ENCODE measurements at regions not wholly inside any gene's neighbourhood (a gene's known extent, or its start where the extent isn't known, plus 50 kb on each side); places are given as distances from the start of the nearest gene placed in this dataset.
A peak's percentile ranks its signal among the peaks of the same experiment; 100 is the strongest.

DNA sequence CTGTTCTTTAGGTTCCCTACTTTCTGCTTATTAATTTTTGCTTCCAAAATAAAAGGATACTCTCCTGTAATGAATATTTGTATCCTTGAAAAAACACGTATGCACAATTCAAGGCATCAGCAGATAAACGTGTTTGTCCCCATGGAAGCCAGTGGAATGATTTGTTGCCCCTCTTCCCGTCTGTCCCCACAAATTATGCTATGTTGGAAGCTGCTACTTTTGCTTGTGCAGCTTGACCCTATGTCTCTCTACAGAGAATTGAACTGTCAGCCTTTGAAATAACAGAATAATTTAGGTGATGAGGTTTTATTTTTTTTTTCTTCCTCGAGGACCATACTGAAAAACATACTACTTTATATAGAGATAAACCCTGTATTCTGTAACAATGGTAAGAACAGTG, 401.5 kb upstream of the GOLIM4 start:
- no peak for DNase-seq

DNA sequence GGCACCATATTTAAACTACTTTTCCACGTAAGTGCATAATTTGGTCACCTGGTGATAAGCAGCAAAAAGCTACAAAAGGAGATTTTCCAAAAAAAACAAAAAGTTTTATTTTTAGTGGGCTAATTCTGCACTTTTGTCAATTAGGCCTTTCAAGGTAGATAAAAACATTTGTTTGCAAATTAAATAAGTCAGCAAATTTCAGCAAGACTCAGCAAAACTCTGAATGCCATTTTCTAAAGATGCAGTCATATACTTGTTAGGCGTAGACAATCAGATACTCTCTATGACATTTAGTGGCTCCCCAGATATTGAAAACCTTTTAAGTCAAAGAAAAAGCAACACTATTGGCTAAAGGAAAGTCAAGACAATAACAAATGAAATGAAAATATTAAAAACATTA, 400.2 kb upstream of the GOLIM4 start:
- DNase-seq: no peak

DNA sequence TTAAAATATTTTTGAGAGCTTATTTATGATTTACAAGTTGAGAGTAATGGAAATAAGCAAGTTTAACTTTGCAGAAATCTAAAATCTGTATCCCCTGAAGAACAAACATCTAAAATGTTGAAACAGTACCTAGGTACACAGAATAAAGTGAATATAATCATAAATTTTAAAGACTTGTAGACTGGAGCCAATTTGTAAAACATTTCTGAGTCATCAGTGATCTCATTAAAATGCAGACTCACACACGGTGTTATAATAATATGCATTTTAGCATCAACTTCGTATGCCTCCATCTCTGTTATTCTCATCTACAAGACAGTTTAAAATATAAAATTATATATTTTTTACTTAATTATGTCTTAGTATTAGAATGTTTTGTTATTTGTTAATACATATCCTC, 399.5 kb upstream of the GOLIM4 start:
- no peak for DNase-seq

DNA sequence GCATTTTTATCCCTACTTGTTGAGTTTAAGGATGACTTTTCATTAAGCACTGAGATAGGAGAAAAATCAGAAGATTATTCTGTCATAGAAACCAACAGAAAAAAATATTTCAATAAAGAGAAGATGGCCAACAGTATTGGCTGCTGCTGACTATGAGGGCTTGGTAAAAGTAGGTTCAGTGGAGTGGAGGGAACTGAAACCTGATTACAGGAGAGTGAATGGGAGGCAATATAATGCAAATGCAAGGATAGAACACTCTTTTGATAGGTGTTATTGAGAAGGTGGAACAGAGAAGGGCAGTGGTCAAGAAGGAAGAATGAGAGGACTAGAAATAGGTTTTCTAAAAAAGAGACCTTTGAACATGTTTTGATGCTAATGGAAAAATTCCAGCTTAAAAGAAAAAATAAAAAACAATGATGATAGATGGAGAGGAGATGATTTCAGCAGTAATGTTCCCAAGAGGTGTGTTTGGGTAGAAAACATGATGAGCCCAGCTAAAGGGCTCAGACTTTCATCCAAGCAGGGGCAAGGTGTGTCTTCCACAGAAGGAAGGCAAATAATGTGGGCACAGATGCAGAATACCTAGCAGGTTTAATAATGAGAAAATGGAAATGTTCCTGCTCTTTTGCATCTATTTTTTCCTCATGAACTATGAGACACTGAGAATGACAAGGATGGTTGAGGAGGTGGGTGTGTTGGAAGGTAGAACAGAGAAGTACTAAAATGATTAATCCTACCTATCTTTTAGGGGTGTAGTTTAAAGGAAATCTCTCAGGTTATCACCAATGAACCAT, 397.9 kb upstream of the GOLIM4 start:
- no peak for DNase-seq

DNA sequence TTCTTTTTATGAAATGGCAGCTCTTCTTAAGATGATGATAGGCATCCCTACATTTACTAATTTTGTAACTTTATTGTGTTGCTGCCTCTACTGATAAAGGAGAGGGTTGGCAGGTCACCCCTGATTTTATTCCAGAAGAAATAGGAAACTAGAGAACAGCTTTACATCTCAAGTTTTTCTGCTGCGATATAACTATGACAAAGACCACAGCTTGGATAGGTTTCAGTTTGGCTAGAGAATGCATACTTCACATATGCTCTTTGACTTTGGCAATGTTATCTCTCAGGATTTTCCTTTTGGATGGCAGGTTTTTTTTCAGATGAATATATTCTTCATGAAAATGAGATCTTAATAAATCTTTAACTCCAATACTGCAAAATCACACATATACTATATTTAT, 395.3 kb upstream of the GOLIM4 start:
- no peak for DNase-seq

DNA sequence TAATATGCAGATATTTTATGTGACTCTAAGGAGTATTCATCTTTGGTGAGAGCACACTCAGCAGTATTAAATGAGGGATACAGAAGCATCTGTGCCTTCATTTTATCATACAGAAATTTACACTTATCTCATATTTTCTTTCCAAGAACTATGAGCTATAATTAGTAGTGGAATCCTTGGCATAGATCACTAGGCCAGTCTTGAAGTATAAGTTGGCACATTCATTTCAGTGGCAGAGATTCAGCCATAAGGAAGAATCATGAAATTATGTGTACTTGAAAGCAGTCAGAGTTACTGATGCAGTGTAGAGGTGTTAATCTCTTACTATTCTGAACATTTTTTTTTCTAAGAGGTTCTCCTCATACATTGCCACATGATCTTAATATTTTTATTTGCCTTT, 393.6 kb upstream of the GOLIM4 start:
- no peak for DNase-seq

DNA sequence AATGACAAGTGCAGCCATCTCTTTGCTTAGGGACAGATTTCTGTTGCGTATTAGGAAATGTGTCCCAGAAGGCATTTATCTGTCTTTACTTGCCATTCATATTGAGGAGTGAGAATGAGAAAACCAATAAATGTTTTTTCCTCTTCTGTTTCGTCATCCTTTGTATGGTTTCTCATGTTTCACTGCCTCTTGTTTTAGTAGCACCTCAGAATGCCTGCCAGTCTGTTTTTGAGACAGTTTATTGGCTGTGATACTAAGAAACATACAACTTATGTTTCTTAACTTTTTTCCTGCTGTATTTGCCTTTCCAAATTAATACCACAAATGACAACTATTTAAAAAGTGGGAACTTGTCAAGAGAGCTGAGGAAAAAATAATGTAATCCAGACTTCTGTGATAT, 390.2 kb upstream of the GOLIM4 start:
- DNase-seq: no peak

DNA sequence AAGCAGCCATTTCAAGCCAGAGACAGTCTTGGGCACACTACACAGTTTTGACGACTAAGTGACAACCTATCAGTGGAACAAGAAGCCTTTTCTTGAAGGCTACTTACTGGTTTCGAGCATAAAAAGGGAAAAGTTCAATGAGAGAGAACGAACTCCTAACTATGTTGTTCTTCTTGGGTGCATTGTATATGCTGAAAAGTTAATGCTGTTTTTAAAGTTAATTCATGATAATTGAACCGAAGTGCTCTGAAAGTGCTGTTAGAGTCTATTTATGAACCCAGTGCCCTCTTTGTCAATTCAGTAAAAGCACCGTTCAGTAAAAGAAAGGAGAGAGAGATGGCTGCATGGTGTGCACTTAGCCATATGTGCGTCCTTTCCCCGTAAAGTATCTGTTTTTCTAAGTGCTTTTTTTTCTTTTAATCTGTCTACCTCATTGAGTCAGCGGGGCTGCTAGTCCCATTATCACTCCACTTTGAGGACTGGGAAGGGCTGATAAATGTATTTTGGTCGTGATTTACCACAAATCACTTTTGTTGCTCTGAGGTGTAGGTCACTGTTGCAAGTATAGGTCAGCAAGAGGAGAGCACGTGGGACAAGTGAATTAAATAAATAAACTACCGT, 380.7 kb upstream of the GOLIM4 start:
- DNase-seq: peak; percentile 15

DNA sequence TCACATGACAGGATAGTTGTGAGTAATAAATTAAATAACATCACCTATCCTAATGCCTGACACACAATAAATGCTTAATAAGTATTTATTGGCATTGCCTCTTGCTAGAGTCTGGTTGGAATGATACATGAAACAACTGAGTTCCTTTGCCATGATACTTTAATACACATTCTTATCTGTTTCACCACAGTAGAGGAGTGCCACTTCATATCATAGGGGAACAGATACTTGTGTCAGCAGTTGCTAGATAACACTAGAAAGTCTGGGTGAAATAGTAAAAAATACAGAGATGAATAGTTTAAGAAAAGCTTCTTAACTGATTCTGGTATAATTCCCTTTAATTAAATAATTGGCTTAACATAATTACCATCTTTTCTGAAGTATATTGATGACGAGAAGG, 380.0 kb upstream of the GOLIM4 start:
- DNase-seq: no peak

DNA sequence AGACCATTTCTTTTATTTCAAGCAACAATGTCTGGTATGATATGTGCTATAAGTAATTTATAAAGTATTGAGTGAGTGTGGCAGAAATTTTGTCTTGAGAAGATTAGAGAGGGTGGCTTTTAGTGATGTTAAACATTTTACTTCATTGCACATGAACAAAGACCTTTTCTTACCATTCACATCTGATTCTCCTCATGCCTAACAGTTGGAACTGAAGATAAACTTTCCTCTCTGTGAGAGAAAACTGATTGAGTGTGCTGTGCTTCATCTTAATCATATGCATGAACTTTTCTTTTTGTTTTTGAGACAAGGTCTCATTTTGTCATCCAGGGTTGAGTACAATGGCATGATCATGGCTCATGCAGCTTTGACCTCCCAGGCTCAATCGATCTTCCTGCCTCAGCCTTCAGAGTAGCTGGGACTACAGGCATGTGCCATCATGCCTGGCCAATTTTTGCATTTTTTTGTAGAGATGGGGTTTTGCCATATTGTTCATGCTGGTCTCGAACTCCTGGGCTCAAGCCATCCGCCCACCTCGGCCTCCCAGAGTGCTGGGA, 377.7 kb upstream of the GOLIM4 start:
- DNase-seq: no peak

DNA sequence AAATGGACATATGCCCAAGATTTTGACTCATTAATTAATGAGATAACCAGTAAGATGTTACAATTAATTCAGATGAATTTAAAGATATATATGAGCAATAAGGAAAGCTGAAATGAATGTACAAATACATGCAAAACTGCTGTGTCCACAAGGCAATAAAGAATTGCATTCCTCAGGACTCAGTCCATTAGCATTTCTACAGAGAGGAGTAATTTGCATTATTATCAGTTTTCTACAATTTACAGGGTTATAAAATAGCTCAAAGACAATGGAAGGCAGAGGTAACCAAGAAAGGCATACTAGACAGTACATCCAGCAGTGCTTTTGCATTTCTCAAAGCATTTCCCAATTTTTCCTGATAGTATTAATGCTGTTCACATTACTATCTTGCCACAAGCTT, 377.1 kb upstream of the GOLIM4 start:
- DNase-seq: no peak

DNA sequence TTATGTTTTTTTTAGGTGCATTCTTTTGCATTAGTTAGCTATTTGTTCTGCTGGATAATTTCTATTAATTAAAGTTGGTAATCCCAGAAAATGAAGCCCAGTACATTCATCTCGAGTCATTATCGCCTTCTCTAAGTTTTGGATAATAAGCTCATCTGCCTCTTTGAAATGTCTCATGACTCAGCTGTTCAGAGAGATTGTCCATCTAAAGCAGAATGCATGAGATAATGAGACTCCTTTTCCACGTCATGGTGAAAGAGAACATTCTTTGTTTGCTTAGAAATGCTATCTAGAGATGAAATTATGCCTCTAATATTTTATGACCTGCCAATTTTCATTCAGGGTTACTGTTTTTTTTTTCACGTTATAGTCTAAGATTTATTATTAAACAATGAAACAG, 374.7 kb upstream of the GOLIM4 start:
- DNase-seq: no peak

DNA sequence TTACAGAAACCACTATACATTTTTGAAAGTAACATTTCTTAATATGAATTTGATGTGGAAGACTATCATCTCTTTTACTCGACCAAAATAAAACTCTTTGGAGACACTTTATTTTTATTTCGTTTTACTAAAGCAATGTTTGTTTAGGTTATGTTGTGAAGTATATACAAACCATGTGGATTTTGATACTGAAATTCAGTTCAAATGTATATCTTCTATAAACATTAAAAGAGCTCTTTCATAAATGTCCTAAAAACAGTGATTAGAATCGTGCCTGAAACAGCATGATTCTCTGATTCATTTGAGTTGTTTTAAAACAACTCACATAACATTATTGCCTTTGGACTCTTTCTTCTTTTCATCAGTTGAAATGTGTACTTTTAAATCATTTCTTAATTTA, 373.7 kb upstream of the GOLIM4 start:
- no peak for DNase-seq

DNA sequence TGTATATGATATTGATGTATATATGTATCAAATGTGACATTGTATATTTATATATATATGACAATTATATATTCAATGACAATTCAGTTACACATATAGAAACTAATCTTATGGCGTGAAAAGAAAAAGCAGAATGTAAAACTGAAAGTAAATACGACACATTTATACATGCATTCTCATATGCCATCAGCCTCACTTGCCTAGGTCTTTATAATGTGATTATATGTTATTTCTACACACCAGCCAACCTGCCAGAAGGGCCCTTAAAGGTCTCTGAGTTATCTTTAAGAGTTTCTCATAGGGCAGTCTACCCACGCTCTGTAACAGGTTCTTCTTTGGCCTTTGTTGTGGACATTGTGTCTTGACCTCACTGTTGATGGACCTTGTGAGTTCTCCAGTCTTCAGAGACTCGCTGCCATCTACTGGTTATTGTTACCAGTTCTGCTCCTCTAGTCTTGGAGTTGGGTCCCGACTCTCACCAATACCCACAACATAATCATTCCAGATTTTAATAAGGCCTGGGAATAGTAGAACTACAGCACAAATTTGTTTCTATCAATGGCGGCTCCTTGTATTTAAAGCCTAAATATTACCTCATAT, 371.5 kb upstream of the GOLIM4 start:
- peak; percentile 70 for DNase-seq

DNA sequence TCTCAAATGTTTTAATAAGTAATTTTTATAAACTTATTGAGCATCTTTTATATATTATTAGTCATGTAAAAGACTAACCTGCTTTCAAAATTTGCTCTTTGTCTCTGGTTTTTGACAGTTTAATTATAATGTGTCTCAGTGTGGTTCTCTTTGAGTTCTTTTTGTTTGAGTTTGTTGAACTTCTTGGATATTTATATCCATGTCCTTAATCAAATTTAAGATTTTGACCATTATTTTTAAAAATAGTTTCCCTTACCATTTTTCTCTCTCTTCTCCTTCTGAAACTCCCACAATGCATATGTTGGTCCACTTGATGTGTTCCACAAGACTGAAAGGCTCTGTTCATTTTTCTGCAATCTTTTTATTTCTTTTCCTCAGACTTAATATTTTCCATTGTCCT, 366.1 kb upstream of the GOLIM4 start:
- no peak for DNase-seq

DNA sequence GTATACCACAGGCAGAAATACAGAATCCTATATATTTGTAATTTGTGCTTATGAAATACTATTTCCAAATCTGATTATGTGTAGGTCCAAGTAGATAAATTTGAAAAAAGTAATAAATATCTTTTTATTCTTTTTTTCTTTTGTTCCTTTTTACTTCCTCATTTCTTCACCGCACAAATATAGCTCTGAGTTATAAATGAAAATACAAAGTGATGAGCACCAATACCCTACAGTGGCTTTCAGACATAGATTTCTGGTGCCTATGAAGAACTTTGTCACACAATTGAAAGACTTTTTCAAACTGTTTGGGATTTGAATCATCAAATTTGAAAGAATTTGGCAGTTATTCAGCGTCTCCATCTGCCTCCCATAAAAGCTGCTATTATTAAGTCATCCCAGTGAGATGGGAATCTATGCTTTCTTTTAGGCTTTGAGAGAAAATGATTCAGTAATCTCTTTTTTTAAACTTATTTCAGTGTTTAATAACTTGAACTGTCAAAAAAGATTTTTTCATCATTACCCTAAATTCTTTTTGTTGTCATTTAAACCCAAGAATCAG, 363.6 kb upstream of the GOLIM4 start:
- DNase-seq: no peak

DNA sequence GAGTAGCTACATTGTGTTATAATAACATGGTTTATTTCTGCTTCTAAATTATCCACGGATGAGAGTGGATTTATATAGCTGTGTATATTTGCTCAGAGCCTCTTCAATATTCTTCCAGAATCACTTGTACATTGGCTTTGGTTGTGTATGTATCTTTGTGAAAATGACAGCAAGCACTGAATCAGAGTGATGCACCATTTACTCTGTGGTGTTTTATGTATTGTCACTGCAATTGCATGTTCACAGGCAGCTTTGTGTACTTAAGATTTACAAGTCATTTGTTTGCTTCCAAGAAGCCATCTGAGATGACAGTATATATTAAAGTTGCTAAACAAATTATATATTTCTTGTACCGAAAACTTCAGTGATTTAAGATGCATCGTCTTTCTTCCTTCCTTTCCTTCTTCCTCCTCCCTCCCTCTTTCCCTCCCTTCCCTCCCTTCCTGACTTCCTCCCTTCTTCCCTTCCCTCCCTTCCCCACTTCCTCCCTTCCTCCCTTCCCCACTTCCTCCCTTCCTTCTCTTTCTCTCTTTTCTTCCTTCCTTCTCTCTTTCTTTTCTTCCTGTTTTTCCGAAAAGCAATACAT, 362.3 kb upstream of the GOLIM4 start:
- DNase-seq: peak; percentile 57

DNA sequence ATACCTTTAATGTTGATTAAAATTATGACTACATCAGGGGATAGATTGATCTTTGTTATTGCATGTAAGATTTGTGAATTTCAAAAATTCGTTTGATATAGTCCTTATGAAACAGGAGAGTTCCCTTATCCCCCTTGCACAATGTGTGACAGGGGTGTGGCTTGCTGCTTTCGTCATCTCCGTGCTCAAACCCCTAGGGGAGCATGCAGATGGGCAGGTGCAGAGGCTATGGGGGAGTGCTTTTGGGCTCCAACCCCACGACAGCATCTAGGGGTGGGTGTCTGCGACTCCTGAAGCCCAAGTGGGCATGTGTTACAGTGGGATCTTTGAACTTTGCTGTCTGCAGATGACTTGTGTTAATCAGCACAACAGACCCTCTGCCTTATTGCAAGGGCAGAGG, 360.1 kb upstream of the GOLIM4 start:
- DNase-seq: no peak

DNA sequence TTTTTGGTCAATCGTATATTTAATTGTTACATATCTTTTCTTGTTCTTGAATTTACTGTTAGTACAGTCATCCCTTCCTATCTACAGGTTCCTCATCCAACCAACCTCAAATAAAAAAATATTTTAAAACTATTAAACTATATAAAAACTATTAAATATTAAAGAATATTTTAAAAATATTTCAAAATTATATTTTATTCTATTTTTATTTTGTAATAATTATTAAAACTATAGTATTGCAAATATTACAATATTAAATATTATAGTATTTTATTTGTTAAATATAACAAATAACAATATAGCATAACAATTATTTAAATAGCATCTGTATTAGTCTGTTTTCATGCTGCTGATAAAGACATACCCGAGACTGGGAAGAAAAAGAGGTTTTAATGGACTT, 357.9 kb upstream of the GOLIM4 start:
- no peak for DNase-seq

DNA sequence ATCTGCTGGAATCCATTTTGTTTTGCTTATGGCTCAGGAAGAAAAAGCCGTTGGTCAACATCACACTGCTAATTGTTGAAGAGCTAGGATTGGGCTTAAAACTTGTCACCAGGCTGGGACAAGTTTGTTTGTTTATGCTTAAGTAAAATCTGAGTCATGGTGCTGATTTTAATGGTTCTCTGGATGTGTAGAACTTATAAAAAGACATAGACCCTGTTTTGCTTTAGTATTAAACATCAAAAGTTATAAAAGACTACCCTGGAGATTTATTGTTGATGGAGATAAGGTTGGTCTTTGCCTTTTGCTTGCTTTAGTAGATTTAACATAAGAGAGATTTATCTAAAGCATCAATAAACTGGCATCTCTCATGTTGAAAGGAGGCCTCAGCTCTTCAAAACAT, 348.2 kb upstream of the GOLIM4 start:
- no peak for DNase-seq

DNA sequence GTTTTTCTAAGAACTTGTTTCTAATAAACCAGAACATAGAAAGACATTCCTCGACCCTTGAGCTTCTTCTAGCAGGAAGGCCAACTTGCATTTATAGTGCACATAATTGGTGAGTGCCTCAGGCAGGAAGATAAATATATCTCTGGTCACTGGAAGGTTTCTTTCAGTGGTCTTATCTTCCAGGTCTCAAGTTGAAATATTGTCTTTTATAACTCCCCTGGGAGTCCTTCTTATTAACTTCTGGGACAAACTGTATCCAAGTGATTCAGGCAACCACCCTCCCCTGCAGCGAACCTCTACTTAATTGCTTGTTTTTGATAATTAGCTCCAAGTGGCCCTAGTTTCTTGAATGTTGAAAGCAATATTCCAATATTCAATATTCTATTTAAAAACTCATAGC, 346.8 kb upstream of the GOLIM4 start:
- DNase-seq: no peak

DNA sequence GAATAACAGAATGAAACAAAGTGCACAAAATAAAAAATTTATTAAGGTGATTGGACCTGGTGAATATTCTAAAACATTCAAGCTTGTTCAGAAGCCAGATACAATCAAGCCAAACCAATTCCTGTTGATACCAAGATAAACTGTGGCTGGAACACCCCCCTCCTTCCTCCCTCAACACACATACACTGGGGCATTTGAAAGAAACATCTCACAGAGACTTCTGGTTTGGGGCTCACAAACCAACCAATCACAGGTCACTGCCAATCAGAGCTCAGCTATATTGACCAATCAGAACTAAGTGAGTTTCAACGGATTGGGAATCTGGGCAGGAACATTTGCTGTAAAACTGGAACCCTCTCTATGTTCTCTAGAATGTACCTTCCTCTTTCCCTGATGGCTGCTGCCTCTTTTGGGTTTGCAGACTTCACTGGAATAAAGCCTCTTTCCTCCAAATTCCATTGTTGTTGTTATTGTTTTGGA, 340.6 kb upstream of the GOLIM4 start:
- no peak for DNase-seq

DNA sequence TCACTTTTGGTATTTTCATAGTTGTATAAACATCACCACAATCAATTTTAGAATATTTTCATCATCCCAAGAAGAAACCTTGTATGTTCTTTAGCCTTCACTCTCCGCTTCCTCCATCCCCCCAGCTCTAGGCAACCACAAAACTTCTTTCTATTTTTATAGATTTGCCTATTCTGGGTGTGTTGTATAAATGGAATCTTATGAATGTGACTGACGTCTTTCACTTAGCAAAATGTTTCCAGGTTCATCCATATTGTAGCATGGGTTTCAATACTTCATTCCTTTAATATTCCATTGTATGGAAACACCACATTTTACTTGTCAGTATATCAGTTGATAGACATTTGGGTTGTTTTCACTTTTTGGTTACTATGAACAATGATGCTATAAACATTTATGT, 335.8 kb upstream of the GOLIM4 start:
- no peak for DNase-seq

Data from NCI-H774 (cell line).